Activated naive CD8-positive, alpha-beta T cell treated with anti-CD3 and anti-CD28 coated beads, Interleukin-2, amount 50 U/mL, for 24 hours (primary cell): ENCODE measurements at regions not wholly inside any gene's neighbourhood (a gene's known extent, or its start where the extent isn't known, plus 50 kb on each side); places are given as distances from the start of the nearest gene placed in this dataset.

Experiments used
- ATAC-seq: fragments of 150-1000 bp; cut with Tn5 transposase; one replicate; pipeline ENCODE4 v1.10.0; 2021
- DNase-seq: peaks from one replicate; pipeline ENCODE4 v3.0.0; 2021
- H3K27ac Mint-ChIP-seq: one replicate; pipeline ENCODE4 v1.8.0; 2021; ENCODE audit warnings: mild to moderate bottlenecking, mixed read lengths
- H3K27me3 Mint-ChIP-seq: one replicate; pipeline ENCODE4 v1.8.0; 2021; ENCODE audit warnings: mixed read lengths
- H3K36me3 Mint-ChIP-seq: one replicate; pipeline ENCODE4 v1.8.0; 2021; ENCODE audit warnings: low read depth, mixed read lengths
- H3K4me1 Mint-ChIP-seq: one replicate; pipeline ENCODE4 v1.8.0; 2021; ENCODE audit warnings: mixed read lengths
- H3K4me3 Mint-ChIP-seq: one replicate; pipeline ENCODE4 v1.8.0; 2021; ENCODE audit warnings: mild to moderate bottlenecking, moderate library complexity, mixed read lengths
- H3K9me3 Mint-ChIP-seq: one replicate; pipeline ENCODE4 v1.8.0; 2021; ENCODE audit warnings: mixed read lengths

GRCh38 chr20:58600756-58601155, 50.3 kb upstream of the STX16 start:
- Mint-ChIP-seq H3K36me3 (no peaks in the 10 kb centered on the region), H3K27ac (no peak overlapping the region), H3K4me1 (no peaks in the 10 kb centered on the region), H3K27me3 (no peaks in the 10 kb centered on the region), H3K4me3 (no peak overlapping the region), H3K9me3 (no peaks in the 10 kb centered on the region)
- no peak for DNase-seq
- ATAC-seq = no peak

GRCh38 chr20:58599966-58600365, 51.1 kb upstream of the STX16 start:
- no peaks in the 10 kb centered on the region for H3K27me3 Mint-ChIP-seq
- no peaks in the 10 kb centered on the region for H3K4me1 Mint-ChIP-seq
- DNase-seq = no peak
- no peaks in the 10 kb centered on the region for H3K36me3 Mint-ChIP-seq
- H3K4me3 Mint-ChIP-seq = no peak overlapping the region
- no peak overlapping the region for H3K27ac Mint-ChIP-seq
- no peaks in the 10 kb centered on the region for H3K9me3 Mint-ChIP-seq
- no peak for ATAC-seq

GRCh38 chr20:58598211-58599015, 52.7 kb upstream of the STX16 start:
- no peak overlapping the region for H3K27ac Mint-ChIP-seq
- no peak overlapping the region for H3K4me3 Mint-ChIP-seq
- H3K27me3 Mint-ChIP-seq = no peaks in the 10 kb centered on the region
- no peaks in the 10 kb centered on the region for H3K4me1 Mint-ChIP-seq
- no peaks in the 10 kb centered on the region for H3K36me3 Mint-ChIP-seq
- no peak for ATAC-seq
- DNase-seq = no peak
- H3K9me3 Mint-ChIP-seq = no peaks in the 10 kb centered on the region

- no peaks in the 10 kb centered on the region for H3K9me3 Mint-ChIP-seq
- no peaks in the 10 kb centered on the region for H3K27me3 Mint-ChIP-seq
- H3K4me3 Mint-ChIP-seq = no peak overlapping the region
- H3K4me1 Mint-ChIP-seq = no peaks in the 10 kb centered on the region
- no peak overlapping the region for H3K27ac Mint-ChIP-seq
- no peak for DNase-seq
- no peak for ATAC-seq
- H3K36me3 Mint-ChIP-seq = no peaks in the 10 kb centered on the region
These were observed 53.7 kb upstream of the STX16 start for GRCh38 chr20:58597249-58597891.

- Mint-ChIP-seq H3K36me3 (no peaks in the 10 kb centered on the region), H3K27me3 (no peaks in the 10 kb centered on the region), H3K27ac (no peak overlapping the region), H3K9me3 (no peaks in the 10 kb centered on the region), H3K4me1 (no peaks in the 10 kb centered on the region), H3K4me3 (no peak overlapping the region)
- ATAC-seq (no peak), DNase-seq (no peak)
These were observed 54.3 kb upstream of the STX16 start for GRCh38 chr20:58596750-58597248.

- no peaks in the 10 kb centered on the region for H3K36me3 Mint-ChIP-seq
- DNase-seq (no peak), ATAC-seq (no peak)
- no peaks in the 10 kb centered on the region for H3K9me3 Mint-ChIP-seq
- H3K4me3 Mint-ChIP-seq = no peak overlapping the region
- no peaks in the 10 kb centered on the region for H3K27me3 Mint-ChIP-seq
- H3K27ac Mint-ChIP-seq = no peak overlapping the region
- H3K4me1 Mint-ChIP-seq = no peaks in the 10 kb centered on the region
These were observed 54.8 kb upstream of the STX16 start for GRCh38 chr20:58596244-58596643.

- no peaks in the 10 kb centered on the region for H3K36me3 Mint-ChIP-seq
- no peak overlapping the region for H3K27ac Mint-ChIP-seq
- H3K4me1 Mint-ChIP-seq = no peaks in the 10 kb centered on the region
- no peaks in the 10 kb centered on the region for H3K27me3 Mint-ChIP-seq
- ATAC-seq = no peak
- DNase-seq = no peak
- no peaks in the 10 kb centered on the region for H3K9me3 Mint-ChIP-seq
- no peak overlapping the region for H3K4me3 Mint-ChIP-seq
These were observed 55.9 kb upstream of the STX16 start for GRCh38 chr20:58595167-58595566.

GRCh38 chr20:58593880-58594638, 57.0 kb upstream of the STX16 start:
- H3K27me3 Mint-ChIP-seq = no peaks in the 10 kb centered on the region
- H3K4me1 Mint-ChIP-seq = no peaks in the 10 kb centered on the region
- no peaks in the 10 kb centered on the region for H3K36me3 Mint-ChIP-seq
- DNase-seq (no peak), ATAC-seq (no peak)
- no peak overlapping the region for H3K27ac Mint-ChIP-seq
- H3K4me3 Mint-ChIP-seq = no peak overlapping the region
- no peaks in the 10 kb centered on the region for H3K9me3 Mint-ChIP-seq

- no peaks in the 10 kb centered on the region for H3K36me3 Mint-ChIP-seq
- no peak overlapping the region for H3K4me3 Mint-ChIP-seq
- ATAC-seq (no peak), DNase-seq (no peak)
- H3K9me3 Mint-ChIP-seq = no peaks in the 10 kb centered on the region
- peaks cover 5% of the 10 kb centered on the region for H3K27me3 Mint-ChIP-seq
- no peak overlapping the region for H3K27ac Mint-ChIP-seq
- no peaks in the 10 kb centered on the region for H3K4me1 Mint-ChIP-seq
These were observed 58.9 kb upstream of the STX16 start for GRCh38 chr20:58592076-58592695.

- H3K4me1 Mint-ChIP-seq = no peaks in the 10 kb centered on the region
- no peaks in the 10 kb centered on the region for H3K36me3 Mint-ChIP-seq
- H3K27me3 Mint-ChIP-seq = peaks cover 5% of the 10 kb centered on the region
- no peak overlapping the region for H3K4me3 Mint-ChIP-seq
- no peak for ATAC-seq
- no peak overlapping the region for H3K27ac Mint-ChIP-seq
- no peaks in the 10 kb centered on the region for H3K9me3 Mint-ChIP-seq
- no peak for DNase-seq
These were observed 60.2 kb upstream of the STX16 start for GRCh38 chr20:58590679-58591473.

- Mint-ChIP-seq H3K9me3 (peaks cover 6% of the 10 kb centered on the region), H3K36me3 (no peaks in the 10 kb centered on the region), H3K4me1 (no peaks in the 10 kb centered on the region), H3K4me3 (no peak overlapping the region), H3K27me3 (peaks cover 5% of the 10 kb centered on the region), H3K27ac (no peak overlapping the region)
- ATAC-seq (no peak), DNase-seq (no peak)
These were observed 63.6 kb upstream of the STX16 start for GRCh38 chr20:58587467-58587866.

- no peaks in the 10 kb centered on the region for H3K4me1 Mint-ChIP-seq
- ATAC-seq (no peak), DNase-seq (no peak)
- no peak overlapping the region for H3K27ac Mint-ChIP-seq
- H3K9me3 Mint-ChIP-seq = peaks cover 14% of the 10 kb centered on the region
- H3K36me3 Mint-ChIP-seq = no peaks in the 10 kb centered on the region
- no peak overlapping the region for H3K4me3 Mint-ChIP-seq
- peaks cover 5% of the 10 kb centered on the region for H3K27me3 Mint-ChIP-seq
These were observed 64.5 kb upstream of the STX16 start for GRCh38 chr20:58586565-58587093.

GRCh38 chr20:58585753-58586540, 65.1 kb upstream of the STX16 start:
- no peak for ATAC-seq
- Mint-ChIP-seq H3K27me3 (peaks cover 5% of the 10 kb centered on the region), H3K36me3 (no peaks in the 10 kb centered on the region), H3K27ac (no peak overlapping the region), H3K4me1 (no peaks in the 10 kb centered on the region), H3K9me3 (peaks cover 20% of the 10 kb centered on the region), H3K4me3 (no peak overlapping the region)
- no peak for DNase-seq
